Caco-2 (cell line): ENCODE measurements at regions not wholly inside any gene's neighbourhood (a gene's known extent, or its start where the extent isn't known, plus 50 kb on each side); places are given as distances from the start of the nearest gene placed in this dataset.

Source experiments
- BruUV-seq: library from RNA; stranded (reverse); fragments of 400-500 nt; replicated peaks from 2 replicates; lab custom pipeline; 2021; lab: Mats Ljungman, UMichigan
- CTCF ChIA-PET: fragments of 300-600 bp; sonication (Branson Sonifier 250); formaldehyde crosslinking; loops from one replicate; lab custom pipeline; 2022; ENCODE audit warnings: antibody characterized with exemption; lab: Charles Lee
- POLR2A ChIA-PET: fragments of 300-600 bp; sonication (Branson Sonifier 250); formaldehyde crosslinking; loops from one replicate; lab custom pipeline; 2022; ENCODE audit warnings: antibody characterized with exemption; lab: Charles Lee
- DNase-seq, 2 experiments: peaks; one replicate each; pipeline versions ENCODE4 v3.0.0 to v3.0.0-alpha.2; 2020 to 2022
- H3K27me3 ChIP-seq: replicated peaks from 2 replicates; pipeline ENCODE4 v1.6.0; 2011; ENCODE audit warnings: low read length; ENCODE audit not compliant: control insufficient read depth, insufficient read depth
- H3K36me3 ChIP-seq: 2 replicates; pipeline ENCODE4 v1.5.1; 2011; ENCODE audit warnings: low read length; ENCODE audit not compliant: control insufficient read depth, insufficient read depth
- H3K4me1 ChIP-seq: fragments of 250-450 bp; sonication (Bioruptor Pico); 2 replicates; pipeline ENCODE4 v1.5.1; 2020; ENCODE audit warnings: mild to moderate bottlenecking
- H3K4me3 ChIP-seq: 2 replicates; pipeline ENCODE4 v1.5.1; 2011; ENCODE audit warnings: low read depth, mild to moderate bottlenecking, control low read depth, low read length
- H3K9me3 ChIP-seq: fragments of 250-450 bp; sonication (Bioruptor Pico); 2 replicates; pipeline ENCODE4 v1.5.1; 2020; ENCODE audit warnings: mild to moderate bottlenecking, moderate library complexity
- H3K27ac Mint-ChIP-seq: one replicate; pipeline ENCODE4 v1.8.0; 2022; ENCODE audit warnings: mixed read lengths; ENCODE audit not compliant: unreplicated experiment
- H3K27me3 Mint-ChIP-seq: one replicate; pipeline ENCODE4 v1.8.0; 2022; ENCODE audit warnings: mixed read lengths; ENCODE audit not compliant: insufficient read depth, unreplicated experiment
- H3K36me3 Mint-ChIP-seq: one replicate; pipeline ENCODE4 v1.8.0; 2022; ENCODE audit warnings: mild to moderate bottlenecking, mixed read lengths; ENCODE audit not compliant: insufficient read depth, unreplicated experiment
- H3K4me1 Mint-ChIP-seq: one replicate; pipeline ENCODE4 v1.8.0; 2022; ENCODE audit warnings: low read depth, mixed read lengths; ENCODE audit not compliant: unreplicated experiment
- H3K4me3 Mint-ChIP-seq: one replicate; pipeline ENCODE4 v1.8.0; 2022; ENCODE audit warnings: mild to moderate bottlenecking, moderate library complexity, mixed read lengths; ENCODE audit not compliant: unreplicated experiment
- H3K9me3 Mint-ChIP-seq: one replicate; pipeline ENCODE4 v1.8.0; 2022; ENCODE audit warnings: mixed read lengths; ENCODE audit not compliant: unreplicated experiment
- CTCF ChIP-seq, 2 experiments: fragments of 200-600 bp in 1 of 2; IDR thresholded peaks; 1 replicate in 1 of 2; 2 replicates in 1 of 2; pipeline versions ENCODE4 v1.5.1 to v1.8.0; 2011 to 2022; ENCODE audit warnings: antibody characterized with exemption in 1 of 2, control low read depth in 1 of 2, inconsistent platforms in 1 of 2, low read depth in 1 of 2, low read length in 1 of 2, mild to moderate bottlenecking in 1 of 2, moderate library complexity in 1 of 2; ENCODE audit not compliant: insufficient read depth in 1 of 2, severe bottlenecking in 1 of 2, unreplicated experiment in 1 of 2
- intact Hi-C: fragments of 100-400 bp; cut with micrococcal nuclease; formaldehyde crosslinking; loops from one replicate; pipeline ENCODE4 v1.10.0; 2022; ENCODE audit not compliant: unreplicated experiment

DNA sequence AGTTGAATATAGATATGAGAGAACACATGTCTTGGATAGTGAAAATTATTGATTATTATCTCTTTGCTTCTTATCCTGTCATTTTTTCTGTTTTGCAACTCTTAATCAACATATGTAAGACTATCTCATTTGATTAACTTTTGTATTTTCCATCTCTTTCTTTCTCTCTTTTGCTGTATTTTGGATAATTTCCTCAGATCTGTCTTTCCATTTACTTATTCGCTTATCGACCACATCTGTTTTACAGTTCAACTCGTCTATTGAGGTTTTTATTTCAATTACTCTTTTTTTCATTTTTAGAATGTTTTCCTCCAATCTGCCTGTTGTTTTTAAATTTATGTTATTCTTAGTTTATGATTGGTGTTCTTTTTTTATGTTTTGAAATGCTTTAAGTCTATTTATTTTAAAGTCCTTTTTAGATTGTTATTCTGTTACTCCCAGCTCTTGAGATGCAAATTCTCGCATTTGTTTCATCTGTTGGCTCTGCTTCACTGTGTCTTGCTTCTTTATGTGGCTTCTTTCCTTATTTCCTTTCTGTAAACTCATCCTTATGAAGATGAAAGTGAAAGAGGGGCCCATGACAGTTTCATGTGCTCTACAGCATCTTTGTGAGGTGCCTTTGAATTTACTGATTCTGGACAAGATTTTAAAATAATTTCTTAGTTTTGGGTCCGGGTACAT lies 87.8 kb upstream of the IRX5 start:
- H3K27ac Mint-ChIP-seq, result no peak overlapping the region
- POLR2A ChIA-PET, result no interaction called here
- H3K36me3 ChIP-seq, result no peaks in the 10 kb centered on the region
- peaks cover 27% of the 10 kb centered on the region for H3K9me3 Mint-ChIP-seq
- BruUV-seq, result no TSS peak
- intact Hi-C loops, result no loop called here
- TF ChIP-seq CTCF (IDR thresholded peaks at IDR 0.05; ENCODE audit: insufficient read depth in 1 of 2, low read depth in 1 of 2, low read length in 1 of 2, severe bottlenecking in 1 of 2, unreplicated experiment in 1 of 2), result no peak
- peaks cover 15% of the 10 kb centered on the region for H3K4me1 ChIP-seq
- H3K27me3 ChIP-seq, result no peaks in the 10 kb centered on the region
- no peak for DNase-seq
- H3K27me3 Mint-ChIP-seq, result no peaks in the 10 kb centered on the region
- CTCF ChIA-PET, result no interaction called here
- H3K4me3 ChIP-seq, result no peak overlapping the region
- H3K4me1 Mint-ChIP-seq, result peaks cover 13% of the 10 kb centered on the region
- no peaks in the 10 kb centered on the region for H3K36me3 Mint-ChIP-seq
- no peak overlapping the region for H3K4me3 Mint-ChIP-seq
- H3K9me3 ChIP-seq, result no peaks in the 10 kb centered on the region

- H3K9me3 Mint-ChIP-seq, result peaks cover 17% of the 10 kb centered on the region
- H3K4me1 ChIP-seq, result no peaks in the 10 kb centered on the region
- H3K27ac Mint-ChIP-seq, result no peak overlapping the region
- no peak overlapping the region for H3K4me3 ChIP-seq
- H3K27me3 Mint-ChIP-seq, result no peaks in the 10 kb centered on the region
- intact Hi-C loops, result no loop called here
- H3K9me3 ChIP-seq, result no peaks in the 10 kb centered on the region
- POLR2A ChIA-PET, result no interaction called here
- CTCF ChIA-PET, result no interaction called here
- no peak for DNase-seq
- no TSS peak for BruUV-seq
- H3K4me1 Mint-ChIP-seq, result no peaks in the 10 kb centered on the region
- H3K36me3 ChIP-seq, result no peaks in the 10 kb centered on the region
- no peaks in the 10 kb centered on the region for H3K36me3 Mint-ChIP-seq
- H3K4me3 Mint-ChIP-seq, result no peak overlapping the region
- H3K27me3 ChIP-seq, result no peaks in the 10 kb centered on the region
- TF ChIP-seq CTCF (IDR thresholded peaks at IDR 0.05; ENCODE audit: insufficient read depth in 1 of 2, low read depth in 1 of 2, low read length in 1 of 2, severe bottlenecking in 1 of 2, unreplicated experiment in 1 of 2), result no peak
These were observed 101.0 kb upstream of the IRX5 start for GRCh38 chr16:54829691-54830090.

GRCh38 chr16:54822892-54823291 lies 107.8 kb upstream of the IRX5 start:
- Histone ChIP-seq H3K27me3 (no peaks in the 10 kb centered on the region), H3K4me1 (peaks cover 7% of the 10 kb centered on the region), H3K4me3 (no peak overlapping the region), H3K36me3 (no peaks in the 10 kb centered on the region), H3K9me3 (no peaks in the 10 kb centered on the region)
- intact Hi-C loops, result no loop called here
- POLR2A ChIA-PET, result no interaction called here
- CTCF ChIA-PET, result no interaction called here
- Mint-ChIP-seq H3K27ac (no peak overlapping the region), H3K36me3 (no peaks in the 10 kb centered on the region), H3K4me3 (no peak overlapping the region), H3K9me3 (no peaks in the 10 kb centered on the region), H3K27me3 (no peaks in the 10 kb centered on the region), H3K4me1 (peaks cover 7% of the 10 kb centered on the region)
- no peak for TF ChIP-seq CTCF (IDR thresholded peaks at IDR 0.05; ENCODE audit: insufficient read depth in 1 of 2, low read depth in 1 of 2, low read length in 1 of 2, severe bottlenecking in 1 of 2, unreplicated experiment in 1 of 2)
- BruUV-seq, result no TSS peak
- no peak for DNase-seq
